OCI-LY3 (cell line): ENCODE measurements at regions not wholly inside any gene's neighbourhood (a gene's known extent, or its start where the extent isn't known, plus 50 kb on each side); places are given as distances from the start of the nearest gene placed in this dataset.

Experiments used
- H2AFZ ChIP-seq: fragments of 200-600, 300-600 bp; shearing (Covaris generic); 2 replicates; pipeline ENCODE4 v1.6.0; 2014; ENCODE audit warnings: antibody characterized with exemption, low read depth, low read length
- H3K27ac ChIP-seq: fragments of 200-600, 300-600 bp; sonication (generic); 2 replicates; pipeline ENCODE4 v1.5.1; 2014; ENCODE audit warnings: mild to moderate bottlenecking, low read length, moderate library complexity, mixed read lengths
- H3K27me3 ChIP-seq: fragments of 200-600, 300-600 bp; sonication (generic); 2 replicates; pipeline ENCODE4 v1.6.1; 2014; ENCODE audit warnings: low read depth, low read length, mixed read lengths
- H3K36me3 ChIP-seq: fragments of 200-600, 300-600 bp; sonication (generic); replicated peaks from 2 replicates; pipeline ENCODE3; 2014; ENCODE audit warnings: low read depth, low read length, mixed read lengths
- H3K4me1 ChIP-seq: fragments of 300-600, 200-600 bp; sonication (generic); 2 replicates; pipeline ENCODE4 v1.6.1; 2014; ENCODE audit warnings: low read length, mixed read lengths
- H3K4me2 ChIP-seq: fragments of 200-600, 300-600 bp; sonication (generic); 2 replicates; pipeline ENCODE4 v1.6.1; 2014; ENCODE audit warnings: low read length, mixed read lengths
- H3K4me3 ChIP-seq: fragments of 300-600, 200-600 bp; sonication (generic); 2 replicates; pipeline ENCODE4 v1.5.1; 2014; ENCODE audit warnings: antibody characterized with exemption, mild to moderate bottlenecking, low read length, moderate library complexity
- H3K79me2 ChIP-seq: fragments of 300-600, 200-600 bp; shearing (Covaris generic); 2 replicates; pipeline ENCODE4 v1.6.1; 2014; ENCODE audit warnings: mild to moderate bottlenecking, low read length, mixed read lengths
- H3K9ac ChIP-seq: fragments of 300-600, 200-600 bp; shearing (Covaris generic); 2 replicates; pipeline ENCODE4 v1.6.0; 2014; ENCODE audit warnings: mild to moderate bottlenecking, low read length, moderate library complexity
- H3K9me3 ChIP-seq: fragments of 200-600, 300-600 bp; shearing (Covaris generic); 2 replicates; pipeline ENCODE4 v1.6.1; 2014; ENCODE audit warnings: low read length, mixed read lengths; ENCODE audit not compliant: insufficient read depth
- H4K20me1 ChIP-seq: fragments of 200-600, 300-600 bp; sonication (generic); 2 replicates; pipeline ENCODE4 v1.6.1; 2016; ENCODE audit warnings: low read length, mixed read lengths; ENCODE audit not compliant: insufficient read depth
- CTCF ChIP-seq: fragments of 200-600, 300-600 bp; sonication (generic); IDR thresholded peaks from 2 replicates; pipeline ENCODE4 v1.5.1; 2014; ENCODE audit warnings: antibody characterized with exemption, low read length, low read depth
- EZH2phosphoT487 ChIP-seq: fragments of 200-600 bp; shearing (Covaris generic); IDR thresholded peaks from 2 replicates; pipeline ENCODE4 v1.6.1; 2018; ENCODE audit warnings: antibody characterized with exemption, mixed run types, low read depth

- Histone ChIP-seq H2AFZ (no peak overlapping the region), H4K20me1 (no peaks in the 10 kb centered on the region), H3K9ac (no peak overlapping the region), H3K4me3 (no peak overlapping the region), H3K4me2 (no peak overlapping the region), H3K27ac (no peak overlapping the region), H3K27me3 (no peaks in the 10 kb centered on the region), H3K4me1 (no peaks in the 10 kb centered on the region), H3K36me3 (no peaks in the 10 kb centered on the region), H3K9me3 (no peaks in the 10 kb centered on the region), H3K79me2 (no peaks in the 10 kb centered on the region)
- TF ChIP-seq EZH2phosphoT487 (no peak), CTCF (no peak)
Measured at GRCh38 chr3:164478323-164478722, 600.0 kb downstream of the SI start.

GRCh38 chr3:164477403-164477802 lies 600.9 kb downstream of the SI start:
- Histone ChIP-seq H2AFZ (no peak overlapping the region), H3K36me3 (no peaks in the 10 kb centered on the region), H3K79me2 (no peaks in the 10 kb centered on the region), H3K9ac (no peak overlapping the region), H3K9me3 (no peaks in the 10 kb centered on the region), H4K20me1 (no peaks in the 10 kb centered on the region), H3K27ac (no peak overlapping the region), H3K4me2 (no peak overlapping the region), H3K4me3 (no peak overlapping the region), H3K27me3 (no peaks in the 10 kb centered on the region), H3K4me1 (no peaks in the 10 kb centered on the region)
- TF ChIP-seq CTCF = no peak
- TF ChIP-seq EZH2phosphoT487 = no peak

GRCh38 chr3:164476631-164477030 lies 601.7 kb downstream of the SI start:
- TF ChIP-seq CTCF (no peak), EZH2phosphoT487 (no peak)
- H3K9me3 ChIP-seq = no peaks in the 10 kb centered on the region
- no peak overlapping the region for H3K27ac ChIP-seq
- no peaks in the 10 kb centered on the region for H3K79me2 ChIP-seq
- H3K27me3 ChIP-seq = no peaks in the 10 kb centered on the region
- no peaks in the 10 kb centered on the region for H3K4me1 ChIP-seq
- H4K20me1 ChIP-seq = no peaks in the 10 kb centered on the region
- no peaks in the 10 kb centered on the region for H3K36me3 ChIP-seq
- H3K9ac ChIP-seq = no peak overlapping the region
- no peak overlapping the region for H3K4me2 ChIP-seq
- H2AFZ ChIP-seq = no peak overlapping the region
- no peak overlapping the region for H3K4me3 ChIP-seq

GRCh38 chr3:164470471-164470870 lies 607.8 kb downstream of the SI start:
- Histone ChIP-seq H3K4me3 (no peak overlapping the region), H2AFZ (no peak overlapping the region), H3K36me3 (no peaks in the 10 kb centered on the region), H3K27me3 (no peaks in the 10 kb centered on the region), H4K20me1 (no peaks in the 10 kb centered on the region), H3K9ac (no peak overlapping the region), H3K4me2 (no peak overlapping the region), H3K79me2 (no peaks in the 10 kb centered on the region), H3K9me3 (0 out of 2 replicates have a peak, but pooled peaks cover 3% of the 10 kb centered on the region), H3K27ac (no peak overlapping the region), H3K4me1 (no peaks in the 10 kb centered on the region)
- no peak for TF ChIP-seq CTCF
- TF ChIP-seq EZH2phosphoT487 = no peak
